ENCODE measurements at regions not wholly inside any gene's neighbourhood (a gene's known extent, or its start where the extent isn't known, plus 50 kb on each side); places are given as distances from the start of the nearest gene placed in this dataset.

GRCh38 chr2:65779021-65779420, 346.6 kb upstream of the SPRED2 start:
- ATAC-seq (no peak), DNase-seq (ENCODE audit: low read depth, low spot score) (no peak)
- H3K36me3 ChIP-seq (ENCODE audit: control insufficient read depth, insufficient read depth, low read length), result no peaks in the 10 kb centered on the region
- in situ Hi-C loops (cut with HindIII; ENCODE audit: low pct_unique_long_range_greater_than_20kb, low sequenced_read_pairs) (no loop called here), intact Hi-C loops (cut with micrococcal nuclease; ENCODE audit: unreplicated experiment) (no loop called here)
- no TSS peak for BruUV-seq (replicated peaks)
- H3K27me3 ChIP-seq (ENCODE audit: control insufficient read depth, insufficient read depth, low read length), result 0 out of 2 replicates have a peak, but pooled peaks cover 3% of the 10 kb centered on the region
- POLR2A ChIA-PET, result no interaction called here
- H3K4me1 ChIP-seq (ENCODE audit: control insufficient read depth, insufficient read depth, low read length), result no peaks in the 10 kb centered on the region
- no peaks in the 10 kb centered on the region for H3K9me3 ChIP-seq (ENCODE audit: control insufficient read depth, insufficient read depth, low read depth, low read length)
- H3K27ac ChIP-seq (ENCODE audit: low read length), result no peak overlapping the region
- TF ChIP-seq POLR2AphosphoS5 (IDR thresholded peaks at IDR 0.05; ENCODE audit: low read depth, low read length), result no peak
- TF ChIP-seq TCF7L2 (IDR thresholded peaks at IDR 0.05; ENCODE audit: low read depth, low read length), result no peak
- no peak for TF ChIP-seq CTCF (IDR thresholded peaks at IDR 0.05)
- TF ChIP-seq SIN3A (IDR thresholded peaks at IDR 0.05; ENCODE audit: borderline replicate concordance, insufficient read depth, low read depth, low read length), result no peak
- TF ChIP-seq REST (IDR thresholded peaks at IDR 0.05; ENCODE audit: insufficient read depth in 1 of 2, low read depth in 2 of 2, low read length in 1 of 2), result no peak
- H3K4me3 ChIP-seq (ENCODE audit: low read depth in 2 of 2, low read length in 2 of 2), result no peak overlapping the region
- CTCF ChIA-PET, result no interaction called here

- no peak for ATAC-seq
- ChIA-PET POLR2A (no interaction called here), CTCF (no interaction called here)
- BruUV-seq (replicated peaks), result no TSS peak
- H3K27ac ChIP-seq (ENCODE audit: low read length), result no peak overlapping the region
- no peak for DNase-seq (ENCODE audit: low read depth, low spot score)
- no peaks in the 10 kb centered on the region for H3K4me1 ChIP-seq (ENCODE audit: control insufficient read depth, insufficient read depth, low read length)
- in situ Hi-C loops (cut with HindIII; ENCODE audit: low pct_unique_long_range_greater_than_20kb, low sequenced_read_pairs) (no loop called here), intact Hi-C loops (cut with micrococcal nuclease; ENCODE audit: unreplicated experiment) (no loop called here)
- no peaks in the 10 kb centered on the region for H3K9me3 ChIP-seq (ENCODE audit: control insufficient read depth, insufficient read depth, low read depth, low read length)
- peaks cover 3% of the 10 kb centered on the region; the same call in 1 of the 2 replicates for H3K27me3 ChIP-seq (ENCODE audit: control insufficient read depth, insufficient read depth, low read length)
- no peak overlapping the region for H3K4me3 ChIP-seq (ENCODE audit: low read depth in 2 of 2, low read length in 2 of 2)
- TF ChIP-seq TCF7L2 (IDR thresholded peaks at IDR 0.05; ENCODE audit: low read depth, low read length), result no peak
- TF ChIP-seq SIN3A (IDR thresholded peaks at IDR 0.05; ENCODE audit: borderline replicate concordance, insufficient read depth, low read depth, low read length), result no peak
- TF ChIP-seq CTCF (IDR thresholded peaks at IDR 0.05), result no peak
- H3K36me3 ChIP-seq (ENCODE audit: control insufficient read depth, insufficient read depth, low read length), result no peaks in the 10 kb centered on the region
These were observed 345.7 kb upstream of the SPRED2 start for GRCh38 chr2:65778137-65778536.

Data from Panc1 (cell line).